Aorta (tissue), 5 donors: ENCODE measurements at regions not wholly inside any gene's neighbourhood (a gene's known extent, or its start where the extent isn't known, plus 50 kb on each side); places are given as distances from the start of the nearest gene placed in this dataset.

Source experiments
- ATAC-seq: fragments of 200-7000 bp; cut with Tn5 transposase; one replicate; pipeline ENCODE4 v1.9.1; 2022; ENCODE audit warnings: moderate library complexity; ENCODE audit not compliant: low FRiP score
- DNase-seq, 2 donors: peaks; one replicate each; pipeline ENCODE4 v3.0.0-alpha.2; 2020
- H3K27ac ChIP-seq, 2 donors: one replicate each; pipeline ENCODE4 v1.5.1; 2013; ENCODE audit warnings: low read length in 2 of 2, mild to moderate bottlenecking in 2 of 2, moderate library complexity in 2 of 2, control low read depth in 1 of 2, inconsistent platforms in 1 of 2, low read depth in 1 of 2
- H3K27me3 ChIP-seq, 2 donors: one replicate each; pipeline ENCODE4 v1.6.1; 2013; ENCODE audit warnings: control low read depth in 1 of 2, low read length in 1 of 2, mild to moderate bottlenecking in 1 of 2, moderate library complexity in 1 of 2; ENCODE audit not compliant: insufficient read depth in 2 of 2, control insufficient read depth in 1 of 2
- H3K36me3 ChIP-seq, 2 donors: one replicate each; pipeline ENCODE4 v1.6.1; 2013; ENCODE audit warnings: control low read depth in 1 of 2, low read length in 1 of 2, mild to moderate bottlenecking in 1 of 2; ENCODE audit not compliant: insufficient read depth in 2 of 2, control insufficient read depth in 1 of 2
- H3K4me1 ChIP-seq, 2 donors: one replicate each; pipeline ENCODE4 v1.6.1; 2013; ENCODE audit warnings: low read length in 2 of 2, control low read depth in 1 of 2, mild to moderate bottlenecking in 1 of 2, moderate library complexity in 1 of 2; ENCODE audit not compliant: insufficient read depth in 2 of 2, control insufficient read depth in 1 of 2
- H3K4me3 ChIP-seq, 2 donors: one replicate each; pipeline ENCODE4 v1.5.1; 2013; ENCODE audit warnings: low read length in 2 of 2, control low read depth in 1 of 2, mild to moderate bottlenecking in 1 of 2
- H3K9me3 ChIP-seq: one replicate; pipeline ENCODE4 v1.6.1; 2013; ENCODE audit warnings: mild to moderate bottlenecking, low read length; ENCODE audit not compliant: control insufficient read depth
- WGBS, 2 donors: extraction: QIAGEN DNeasy Blood & Tissue Kit; methylation state at CpG; one replicate each; pipeline ENCODE4 v1.1.7; 2013; 5-methylcytosine and 5-hydroxymethylcytosine counted together
- intact Hi-C, 2 donors: fragments of 100-400 bp; cut with DNase I; formaldehyde crosslinking; loops; one replicate each; pipeline versions ENCODE4 v1.14.2 to v1.15.0; 2022
- donor health status: healthy with polysubstance abuse.
- donor health status: Bipolar disorder and iron deficiency.
- donor health status: DM: no; HTN: no; CAD: no.
- donor health status: DM: no; HTN: no; CAD: no.
- donor health status: DM: yes; HTN: yes; CAD: no.

DNA sequence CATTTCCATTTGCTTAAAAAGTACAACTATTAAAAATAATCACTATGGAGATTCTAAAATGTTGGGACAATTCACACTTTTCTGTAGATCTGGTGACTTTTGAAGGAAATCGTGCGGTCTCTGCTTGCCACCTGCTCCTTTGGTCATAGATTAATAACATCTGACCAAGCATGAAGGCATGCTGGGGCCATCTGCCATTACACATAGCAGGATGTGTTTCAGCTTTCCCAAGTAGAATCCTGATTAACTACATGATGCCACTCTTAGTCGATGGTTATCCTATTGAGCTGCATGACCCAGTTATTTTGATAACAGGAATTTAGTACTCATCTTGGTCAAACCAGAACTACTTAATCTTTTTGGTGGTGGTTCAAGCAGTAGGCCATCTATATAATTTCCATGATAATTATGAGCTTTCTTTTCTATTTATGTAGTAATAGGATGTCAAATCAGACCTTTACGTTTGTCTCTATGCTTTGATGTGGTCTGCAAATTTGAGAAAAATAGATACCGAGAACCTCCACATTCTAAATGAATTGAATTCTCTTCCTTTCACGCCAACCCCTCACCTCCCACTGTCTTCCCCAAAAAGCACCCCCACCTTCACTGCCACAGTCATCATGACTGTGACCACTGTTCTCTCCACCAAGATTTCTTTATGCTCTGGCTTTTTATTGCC, 158.1 kb downstream of the DIPK2A start:
- intact Hi-C loops: no loop called here
- Histone ChIP-seq H3K27ac (no peak overlapping the region), H3K27me3 (no peaks in the 10 kb centered on the region), H3K4me1 (no peaks in the 10 kb centered on the region), H3K36me3 (no peaks in the 10 kb centered on the region), H3K4me3 (no peak overlapping the region), H3K9me3 (peaks cover 1% of the 10 kb centered on the region)
- WGBS, 2 donors: 97 to 98% methylated on average over 6 of the region's 6 CpGs
- ATAC-seq (no peak), DNase-seq (no peak)

GRCh38 chr3:144141074-144141473, 169.5 kb downstream of the DIPK2A start:
- Histone ChIP-seq H3K4me1 (peaks cover 2 to 3% of the 10 kb centered on the region in 2 donors), H3K9me3 (no peaks in the 10 kb centered on the region), H3K4me3 (no peak overlapping the region), H3K27ac (no peak overlapping the region), H3K36me3 (no peaks in the 10 kb centered on the region), H3K27me3 (no peaks in the 10 kb centered on the region)
- no peak for DNase-seq
- intact Hi-C loops: no loop called here
- 95 to 98% methylated on average over 2 of the region's 2 CpGs for WGBS, 2 donors
- no peak for ATAC-seq

GRCh38 chr3:144141496-144141895, 169.9 kb downstream of the DIPK2A start:
- Histone ChIP-seq H3K36me3 (no peaks in the 10 kb centered on the region), H3K9me3 (no peaks in the 10 kb centered on the region), H3K27me3 (no peaks in the 10 kb centered on the region), H3K4me1 (peaks cover 2 to 3% of the 10 kb centered on the region in 2 donors), H3K4me3 (no peak overlapping the region), H3K27ac (no peak overlapping the region)
- no peak for DNase-seq
- intact Hi-C loops: no loop called here
- no peak for ATAC-seq
- WGBS, 2 donors: 98 to 100% methylated on average over 1 of the region's 1 CpG

DNA sequence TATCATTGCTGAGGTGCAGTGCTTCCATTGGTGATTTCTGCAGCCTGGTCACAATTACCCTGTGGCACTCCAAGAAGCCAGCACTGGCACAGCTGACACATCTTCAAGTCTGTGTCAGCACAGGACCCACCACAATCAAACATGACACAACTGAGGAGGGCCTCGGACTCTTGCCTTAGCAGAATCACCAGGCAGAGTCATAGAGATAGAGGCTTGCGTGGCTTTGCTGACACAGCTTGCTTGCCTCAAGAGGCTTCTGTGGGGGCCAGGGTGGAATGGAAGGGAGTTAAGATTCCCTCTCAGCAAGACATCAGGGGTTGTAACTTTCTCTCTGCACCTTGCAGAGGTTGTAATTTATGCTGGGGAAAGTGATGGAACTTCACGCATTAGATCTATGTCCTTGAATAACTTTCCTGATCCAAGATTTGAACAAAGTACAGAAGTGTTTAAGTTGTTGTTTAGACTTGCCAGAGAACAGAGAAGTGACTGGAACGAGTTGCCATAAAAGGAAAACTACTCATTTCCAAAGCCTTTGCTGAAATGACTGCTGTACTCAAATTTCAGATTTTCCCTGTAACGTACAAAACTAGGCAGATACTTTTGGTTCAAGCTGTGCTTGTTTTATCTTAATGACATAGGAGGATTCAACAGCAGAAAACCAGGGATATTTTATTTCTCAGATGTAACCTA, 170.7 kb downstream of the DIPK2A start:
- Histone ChIP-seq H3K36me3 (no peaks in the 10 kb centered on the region), H3K9me3 (no peaks in the 10 kb centered on the region), H3K4me3 (no peak overlapping the region), H3K4me1 (peaks cover 2 to 3% of the 10 kb centered on the region in 2 donors), H3K27ac (no peak overlapping the region), H3K27me3 (no peaks in the 10 kb centered on the region)
- DNase-seq (no peak), ATAC-seq (no peak)
- intact Hi-C loops: no loop called here
- WGBS, 2 donors: 7 to 9% methylated on average over 5 of the region's 5 CpGs

DNA sequence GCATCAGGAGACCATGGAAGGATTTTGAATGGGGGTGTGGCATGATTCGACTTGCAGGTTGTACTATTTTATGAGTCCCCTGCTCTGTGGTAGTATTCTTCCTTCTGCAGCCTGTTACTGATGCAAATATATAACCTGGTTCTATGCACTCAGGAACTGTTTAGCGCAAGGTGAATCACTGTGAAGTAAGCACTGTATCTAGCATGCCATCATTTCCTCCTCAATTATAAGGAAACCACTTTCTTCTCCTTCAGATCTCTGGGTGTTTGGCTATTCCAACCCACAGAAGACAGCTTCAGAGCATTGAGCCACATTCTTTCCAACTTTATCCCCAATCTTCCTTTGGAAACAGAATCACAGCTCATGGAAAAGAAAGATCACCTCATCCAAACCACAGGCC, 176.7 kb downstream of the DIPK2A start:
- Histone ChIP-seq H3K27me3 (no peaks in the 10 kb centered on the region), H3K27ac (no peak overlapping the region), H3K9me3 (no peaks in the 10 kb centered on the region), H3K4me1 (peaks cover 0 to 3% of the 10 kb centered on the region in 2 donors), H3K36me3 (no peaks in the 10 kb centered on the region), H3K4me3 (no peak overlapping the region)
- ATAC-seq (no peak), DNase-seq (no peak)
- WGBS, 2 donors: 95 to 98% methylated on average over 2 of the region's 2 CpGs
- intact Hi-C loops: no loop called here

GRCh38 chr3:144151983-144152382, 180.4 kb downstream of the DIPK2A start:
- Histone ChIP-seq H3K4me3 (no peak overlapping the region), H3K4me1 (no peaks in the 10 kb centered on the region), H3K36me3 (no peaks in the 10 kb centered on the region), H3K27me3 (no peaks in the 10 kb centered on the region), H3K9me3 (no peaks in the 10 kb centered on the region), H3K27ac (no peak overlapping the region)
- DNase-seq (no peak), ATAC-seq (no peak)
- intact Hi-C loops: no loop called here
- 88 to 91% methylated on average over 3 of the region's 3 CpGs for WGBS, 2 donors

DNA sequence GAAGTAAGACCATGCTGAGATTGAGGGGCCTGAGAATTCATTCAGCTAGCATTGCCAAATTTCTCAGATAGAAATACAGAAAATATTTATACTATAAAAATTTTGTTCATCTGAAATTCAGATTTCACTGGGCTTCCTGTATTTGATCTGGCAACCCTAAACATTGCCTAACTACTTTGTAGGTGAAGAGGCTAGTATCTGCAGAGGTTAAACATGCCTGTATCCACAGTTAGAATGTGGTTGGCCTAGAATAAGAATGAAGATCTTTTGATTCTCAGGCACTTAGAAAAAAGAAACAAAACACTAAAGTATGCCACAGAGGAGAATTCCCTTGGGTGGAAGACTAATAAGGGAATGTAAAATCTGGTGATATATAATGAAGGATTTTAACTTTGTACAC, 189.0 kb downstream of the DIPK2A start:
- DNase-seq (no peak), ATAC-seq (no peak)
- Histone ChIP-seq H3K4me3 (no peak overlapping the region), H3K27ac (no peak overlapping the region), H3K36me3 (no peaks in the 10 kb centered on the region), H3K27me3 (no peaks in the 10 kb centered on the region), H3K9me3 (no peaks in the 10 kb centered on the region), H3K4me1 (peaks cover 0 to 7% of the 10 kb centered on the region in 2 donors)
- intact Hi-C loops: no loop called here

GRCh38 chr3:144162042-144162441, 190.4 kb downstream of the DIPK2A start:
- no peak for DNase-seq
- H3K27ac ChIP-seq: no peak overlapping the region
- H3K4me1 ChIP-seq: peaks cover 0 to 7% of the 10 kb centered on the region in 2 donors
- no peaks in the 10 kb centered on the region for H3K9me3 ChIP-seq
- ATAC-seq: no peak
- no peak overlapping the region for H3K4me3 ChIP-seq
- intact Hi-C loops: no loop called here
- H3K36me3 ChIP-seq: no peaks in the 10 kb centered on the region
- no peaks in the 10 kb centered on the region for H3K27me3 ChIP-seq
- WGBS, 2 donors: 5 to 16% methylated on average over 1 of the region's 1 CpG

DNA sequence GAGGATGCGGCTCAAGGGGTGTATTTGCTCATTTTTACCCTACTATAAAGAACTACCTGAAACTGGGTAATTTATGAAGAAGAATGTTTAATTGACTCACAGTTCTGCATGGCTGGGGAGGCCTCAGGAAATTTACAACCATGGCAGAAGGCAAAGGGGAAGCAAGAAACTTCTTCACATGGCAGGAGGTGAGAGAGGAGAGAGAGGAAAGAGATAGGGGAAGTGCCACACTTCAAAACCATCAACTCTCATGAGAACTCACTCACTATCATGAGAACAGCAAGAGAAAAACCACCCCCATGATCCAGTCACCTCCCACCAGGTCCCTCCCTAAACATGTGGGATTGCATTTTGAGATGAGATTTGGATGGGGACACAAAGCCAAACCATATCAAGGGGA, 192.7 kb downstream of the DIPK2A start:
- no peak for DNase-seq
- no peaks in the 10 kb centered on the region for H3K27me3 ChIP-seq
- H3K9me3 ChIP-seq: no peaks in the 10 kb centered on the region
- no peaks in the 10 kb centered on the region for H3K36me3 ChIP-seq
- peaks cover 0 to 7% of the 10 kb centered on the region in 2 donors for H3K4me1 ChIP-seq
- no peak overlapping the region for H3K4me3 ChIP-seq
- no peak overlapping the region for H3K27ac ChIP-seq
- ATAC-seq: no peak
- intact Hi-C loops: no loop called here
- WGBS, 2 donors: 97% methylated on average over 1 of the region's 1 CpG
